Calu3 (cell line): ENCODE measurements at regions not wholly inside any gene's neighbourhood (a gene's known extent, or its start where the extent isn't known, plus 50 kb on each side); places are given as distances from the start of the nearest gene placed in this dataset.

Experiments used
- BruUV-seq: library from RNA; stranded (reverse); fragments of 400-500 nt; replicated peaks from 2 replicates; lab custom pipeline; 2021; lab: Mats Ljungman, UMichigan
- CTCF ChIA-PET: fragments of 300-600 bp; sonication (Branson Sonifier 250); formaldehyde crosslinking; loops from one replicate; lab custom pipeline; 2022; ENCODE audit warnings: antibody characterized with exemption; lab: Charles Lee
- DNase-seq: peaks from one replicate; pipeline ENCODE4 v3.0.0; 2022
- H3K27ac Mint-ChIP-seq: one replicate; pipeline ENCODE4 v1.8.0; 2022; ENCODE audit warnings: mixed read lengths; ENCODE audit not compliant: unreplicated experiment
- H3K27me3 Mint-ChIP-seq: one replicate; pipeline ENCODE4 v1.8.0; 2022; ENCODE audit warnings: mixed read lengths; ENCODE audit not compliant: unreplicated experiment
- H3K36me3 Mint-ChIP-seq: one replicate; pipeline ENCODE4 v1.8.0; 2022; ENCODE audit warnings: mild to moderate bottlenecking, moderate library complexity, mixed read lengths; ENCODE audit not compliant: insufficient read depth, unreplicated experiment
- H3K4me1 Mint-ChIP-seq: one replicate; pipeline ENCODE4 v1.8.0; 2022; ENCODE audit warnings: mild to moderate bottlenecking, low read depth, mixed read lengths; ENCODE audit not compliant: unreplicated experiment
- H3K4me3 Mint-ChIP-seq: one replicate; pipeline ENCODE4 v1.8.0; 2022; ENCODE audit warnings: mild to moderate bottlenecking, low read depth, moderate library complexity, mixed read lengths; ENCODE audit not compliant: unreplicated experiment
- H3K9me3 Mint-ChIP-seq: one replicate; pipeline ENCODE4 v1.8.0; 2022; ENCODE audit warnings: low read depth, mixed read lengths; ENCODE audit not compliant: unreplicated experiment
- intact Hi-C: fragments of 100-400 bp; cut with micrococcal nuclease; formaldehyde crosslinking; loops from one replicate; pipeline ENCODE4 v1.10.0; 2022; ENCODE audit not compliant: unreplicated experiment
- TF ChIP-seq, protein P1 (sequence below): fragments of 200-600 bp; IDR thresholded peaks from one replicate; pipeline ENCODE4 v1.8.0; 2022; ENCODE audit warnings: antibody characterized with exemption; ENCODE audit not compliant: unreplicated experiment

DNA sequence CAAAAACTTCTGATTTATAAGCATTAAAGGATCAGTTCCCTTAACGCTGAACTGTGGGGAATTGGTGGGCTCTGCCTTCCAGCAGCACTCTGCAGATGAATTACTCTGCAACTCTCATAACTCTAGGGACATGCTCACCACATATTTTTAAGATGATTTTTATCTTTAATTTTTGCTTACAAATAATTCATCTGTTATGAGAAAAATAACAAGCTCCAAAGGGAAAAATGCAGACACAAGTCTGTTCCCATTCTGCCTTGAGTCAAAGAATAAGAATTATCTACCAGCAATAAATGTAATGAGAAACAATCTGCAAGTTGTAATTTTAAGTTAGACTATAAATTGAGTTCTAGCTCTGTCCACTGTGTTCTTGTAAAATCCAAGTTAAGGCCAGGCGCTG lies 133.1 kb upstream of the MDM1 start:
- no peaks in the 10 kb centered on the region for H3K9me3 Mint-ChIP-seq
- DNase-seq: no peak
- H3K27me3 Mint-ChIP-seq: peaks cover 24% of the 10 kb centered on the region
- TF ChIP-seq, protein P1, sequence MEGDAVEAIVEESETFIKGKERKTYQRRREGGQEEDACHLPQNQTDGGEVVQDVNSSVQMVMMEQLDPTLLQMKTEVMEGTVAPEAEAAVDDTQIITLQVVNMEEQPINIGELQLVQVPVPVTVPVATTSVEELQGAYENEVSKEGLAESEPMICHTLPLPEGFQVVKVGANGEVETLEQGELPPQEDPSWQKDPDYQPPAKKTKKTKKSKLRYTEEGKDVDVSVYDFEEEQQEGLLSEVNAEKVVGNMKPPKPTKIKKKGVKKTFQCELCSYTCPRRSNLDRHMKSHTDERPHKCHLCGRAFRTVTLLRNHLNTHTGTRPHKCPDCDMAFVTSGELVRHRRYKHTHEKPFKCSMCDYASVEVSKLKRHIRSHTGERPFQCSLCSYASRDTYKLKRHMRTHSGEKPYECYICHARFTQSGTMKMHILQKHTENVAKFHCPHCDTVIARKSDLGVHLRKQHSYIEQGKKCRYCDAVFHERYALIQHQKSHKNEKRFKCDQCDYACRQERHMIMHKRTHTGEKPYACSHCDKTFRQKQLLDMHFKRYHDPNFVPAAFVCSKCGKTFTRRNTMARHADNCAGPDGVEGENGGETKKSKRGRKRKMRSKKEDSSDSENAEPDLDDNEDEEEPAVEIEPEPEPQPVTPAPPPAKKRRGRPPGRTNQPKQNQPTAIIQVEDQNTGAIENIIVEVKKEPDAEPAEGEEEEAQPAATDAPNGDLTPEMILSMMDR: no peak
- no peaks in the 10 kb centered on the region for H3K36me3 Mint-ChIP-seq
- CTCF ChIA-PET: interaction anchor here (0.6 kb wide), 2 partner anchors 19 to 67 kb away, joined by 3 to 5 read pairs; no protein-coding TSS in a partner anchor
- no peak overlapping the region for H3K27ac Mint-ChIP-seq
- intact Hi-C loops: no loop called here
- no peaks in the 10 kb centered on the region for H3K4me1 Mint-ChIP-seq
- no peak overlapping the region for H3K4me3 Mint-ChIP-seq
- BruUV-seq: no TSS peak

DNA sequence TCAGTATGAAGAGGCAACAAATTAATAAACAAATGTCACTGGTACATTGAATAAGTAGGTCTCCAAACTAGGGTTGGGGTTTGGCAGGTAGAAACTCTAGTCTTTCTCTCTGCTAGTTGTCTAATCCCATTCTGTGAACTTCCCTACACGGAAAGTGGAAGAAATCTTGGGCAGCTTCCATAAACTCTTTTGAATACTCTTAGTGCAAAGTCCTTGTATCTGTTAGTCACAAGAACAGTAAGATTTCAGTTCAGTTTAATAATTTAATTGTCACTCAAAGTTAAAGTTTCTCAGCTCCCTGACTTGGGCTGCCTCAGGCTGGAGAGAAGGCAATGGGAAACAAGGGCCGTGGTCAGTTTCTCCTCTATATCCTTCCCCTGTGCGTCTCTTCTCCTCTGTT lies 135.4 kb upstream of the MDM1 start:
- no peaks in the 10 kb centered on the region for H3K4me1 Mint-ChIP-seq
- no peaks in the 10 kb centered on the region for H3K36me3 Mint-ChIP-seq
- CTCF ChIA-PET: interaction anchor here (0.7 kb wide), 1 partner anchor 12 kb away, joined by 3 read pairs; no protein-coding TSS in a partner anchor
- DNase-seq: no peak
- no peak overlapping the region for H3K4me3 Mint-ChIP-seq
- intact Hi-C loops: no loop called here
- TF ChIP-seq, protein P1: no peak
- peaks cover 24% of the 10 kb centered on the region for H3K27me3 Mint-ChIP-seq
- no peaks in the 10 kb centered on the region for H3K9me3 Mint-ChIP-seq
- no TSS peak for BruUV-seq
- no peak overlapping the region for H3K27ac Mint-ChIP-seq

DNA sequence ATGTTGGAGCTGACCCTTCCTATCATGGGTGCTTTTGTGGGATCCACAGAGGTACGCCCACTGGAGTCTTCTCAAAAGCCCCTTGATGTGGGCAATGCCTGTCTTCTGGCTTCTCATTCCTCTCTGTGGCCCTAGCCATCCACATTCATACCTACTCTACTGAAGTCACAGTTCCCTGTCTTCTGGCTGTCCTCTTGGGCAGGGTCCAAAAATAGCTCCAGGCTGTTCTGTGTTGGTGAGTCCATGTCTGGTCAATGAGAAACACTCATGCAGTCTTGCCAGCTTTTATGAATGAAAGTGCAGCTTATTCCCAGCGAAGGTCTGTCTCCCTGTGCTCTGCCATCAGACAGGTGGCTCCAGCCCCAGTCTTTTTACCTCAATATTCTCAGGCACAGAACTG lies 135.9 kb upstream of the MDM1 start:
- DNase-seq: no peak
- no peak overlapping the region for H3K4me3 Mint-ChIP-seq
- H3K36me3 Mint-ChIP-seq: no peaks in the 10 kb centered on the region
- TF ChIP-seq, protein P1: no peak
- CTCF ChIA-PET: interaction anchor here (0.7 kb wide), 1 partner anchor 11 kb away, joined by 3 read pairs; no protein-coding TSS in a partner anchor
- no peaks in the 10 kb centered on the region for H3K4me1 Mint-ChIP-seq
- no peaks in the 10 kb centered on the region for H3K9me3 Mint-ChIP-seq
- intact Hi-C loops: no loop called here
- H3K27me3 Mint-ChIP-seq: peaks cover 24% of the 10 kb centered on the region
- no peak overlapping the region for H3K27ac Mint-ChIP-seq
- BruUV-seq: no TSS peak

DNA sequence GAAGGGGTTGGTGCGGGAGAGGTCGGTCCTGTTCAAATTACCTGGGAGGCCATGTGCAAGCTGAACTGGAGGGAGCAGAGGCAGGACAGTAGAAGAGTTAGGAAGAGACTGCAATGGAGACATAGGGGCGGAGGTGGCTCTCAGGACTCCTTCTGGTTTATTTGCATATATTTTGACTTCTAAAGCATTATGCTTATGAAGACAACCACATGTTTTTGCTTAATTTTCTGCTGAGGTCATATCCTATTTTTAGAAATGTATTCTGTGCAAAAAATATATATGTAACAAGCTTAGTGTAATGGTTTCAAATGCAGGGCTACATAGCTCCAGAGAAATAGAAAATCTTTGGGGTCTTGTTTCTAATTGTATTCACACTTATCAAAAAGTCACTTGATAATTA lies 137.0 kb upstream of the MDM1 start:
- H3K27me3 Mint-ChIP-seq: peaks cover 24% of the 10 kb centered on the region
- TF ChIP-seq, protein P1: no peak
- H3K36me3 Mint-ChIP-seq: no peaks in the 10 kb centered on the region
- CTCF ChIA-PET: no interaction called here
- no peak overlapping the region for H3K4me3 Mint-ChIP-seq
- H3K4me1 Mint-ChIP-seq: no peaks in the 10 kb centered on the region
- no peak for DNase-seq
- no peak overlapping the region for H3K27ac Mint-ChIP-seq
- intact Hi-C loops: no loop called here
- H3K9me3 Mint-ChIP-seq: no peaks in the 10 kb centered on the region
- BruUV-seq: no TSS peak
